ENCODE measurements at regions not wholly inside any gene's neighbourhood (a gene's known extent, or its start where the extent isn't known, plus 50 kb on each side); places are given as distances from the start of the nearest gene placed in this dataset.

DNA sequence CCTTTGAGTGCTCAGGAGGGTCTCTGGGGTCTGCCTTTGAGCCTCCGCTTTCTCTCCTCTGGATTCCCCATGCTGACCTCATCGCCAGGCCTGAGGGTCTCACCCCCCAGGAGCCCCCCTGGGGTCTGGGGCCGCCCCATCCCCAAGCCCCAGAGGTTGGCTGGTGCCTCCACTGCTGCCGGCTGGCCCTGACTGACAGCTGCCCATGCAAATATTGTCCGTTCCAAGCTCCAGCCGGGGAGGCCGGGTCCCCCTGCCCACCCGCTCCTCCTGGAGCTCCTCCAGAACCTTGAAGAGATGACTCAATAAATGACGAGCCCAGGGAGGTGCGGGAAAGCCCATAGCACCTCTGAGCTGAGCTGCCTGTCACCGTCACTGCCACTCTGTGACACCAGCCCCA lies 173.8 kb downstream of the RBFOX3 start:
- intact Hi-C loops (cut with micrococcal nuclease) (no loop called here), dilution Hi-C loops (cut with MboI; ENCODE audit: extremely low pct_ligation_motif_present, low sequenced_read_pairs) (no loop called here)
- ChIA-PET POLR2A (no interaction called here), CTCF (no interaction called here)
- FAIRE-seq (no peak), DNase-seq (ENCODE audit: low read depth, low spot score) (no peak)
- Histone ChIP-seq H3K4me2 (ENCODE audit: insufficient read depth, low read length) (no peak overlapping the region), H3K36me3 (ENCODE audit: control insufficient read depth in 2 of 2, extremely low read depth in 1 of 2, insufficient read depth in 2 of 2, low read length in 2 of 2) (no peaks in the 10 kb centered on the region), H2AFZ (ENCODE audit: low read depth, low read length) (no peak overlapping the region), H4K20me1 (replicated peaks; ENCODE audit: control insufficient read depth, extremely low read depth, insufficient read depth, low read length) (no peaks in the 10 kb centered on the region), H3K4me1 (ENCODE audit: control insufficient read depth, extremely low read depth, insufficient read depth, low read length) (no peaks in the 10 kb centered on the region), H3K9ac (replicated peaks; ENCODE audit: extremely low read depth, insufficient read depth, low read length) (no peak overlapping the region), H3K27me3 (ENCODE audit: control insufficient read depth in 2 of 2, insufficient read depth in 2 of 2, low read length in 2 of 2) (no peaks in the 10 kb centered on the region), H3K27ac (ENCODE audit: insufficient read depth, low read depth, low read length) (no peak overlapping the region), H3K4me3 (replicated peaks in 1 of 3; ENCODE audit: insufficient read depth in 1 of 3, low read depth in 1 of 3, low read length in 3 of 3) (no peak overlapping the region), H3K9me1 (replicated peaks; ENCODE audit: control insufficient read depth, extremely low read depth, insufficient read depth, low read length) (no peaks in the 10 kb centered on the region), H3K79me2 (ENCODE audit: control insufficient read depth, insufficient read depth, low read length) (no peaks in the 10 kb centered on the region), H3K9me3 (replicated peaks; ENCODE audit: control insufficient read depth, insufficient read depth, low read length) (no peaks in the 10 kb centered on the region)
- TF ChIP-seq EZH2 (IDR thresholded peaks at IDR 0.05; ENCODE audit: borderline replicate concordance, low read depth, low read length, severe bottlenecking) (no peak), POLR2A (IDR thresholded peaks at IDR 0.05; ENCODE audit: low read depth, low read length) (no peak), POLR2AphosphoS5 (IDR thresholded peaks at IDR 0.05; ENCODE audit: insufficient read depth, low read depth, low read length) (no peak), FOS (IDR thresholded peaks at IDR 0.05; ENCODE audit: borderline replicate concordance, insufficient read depth, low read length) (no peak), GATA2 (IDR thresholded peaks at IDR 0.05; ENCODE audit: insufficient read depth, insufficient read length, low read depth, low read length) (no peak), MYC (IDR thresholded peaks at IDR 0.05; ENCODE audit: low read depth, low read length) (no peak), JUN (IDR thresholded peaks at IDR 0.05; ENCODE audit: borderline replicate concordance, insufficient read depth, insufficient read length, low read depth) (no peak)
- TF ChIP-seq, protein P1, sequence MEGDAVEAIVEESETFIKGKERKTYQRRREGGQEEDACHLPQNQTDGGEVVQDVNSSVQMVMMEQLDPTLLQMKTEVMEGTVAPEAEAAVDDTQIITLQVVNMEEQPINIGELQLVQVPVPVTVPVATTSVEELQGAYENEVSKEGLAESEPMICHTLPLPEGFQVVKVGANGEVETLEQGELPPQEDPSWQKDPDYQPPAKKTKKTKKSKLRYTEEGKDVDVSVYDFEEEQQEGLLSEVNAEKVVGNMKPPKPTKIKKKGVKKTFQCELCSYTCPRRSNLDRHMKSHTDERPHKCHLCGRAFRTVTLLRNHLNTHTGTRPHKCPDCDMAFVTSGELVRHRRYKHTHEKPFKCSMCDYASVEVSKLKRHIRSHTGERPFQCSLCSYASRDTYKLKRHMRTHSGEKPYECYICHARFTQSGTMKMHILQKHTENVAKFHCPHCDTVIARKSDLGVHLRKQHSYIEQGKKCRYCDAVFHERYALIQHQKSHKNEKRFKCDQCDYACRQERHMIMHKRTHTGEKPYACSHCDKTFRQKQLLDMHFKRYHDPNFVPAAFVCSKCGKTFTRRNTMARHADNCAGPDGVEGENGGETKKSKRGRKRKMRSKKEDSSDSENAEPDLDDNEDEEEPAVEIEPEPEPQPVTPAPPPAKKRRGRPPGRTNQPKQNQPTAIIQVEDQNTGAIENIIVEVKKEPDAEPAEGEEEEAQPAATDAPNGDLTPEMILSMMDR (IDR thresholded peaks at IDR 0.05; ENCODE audit: extremely low read depth in 1 of 2, insufficient read depth in 1 of 2, low read depth in 1 of 2, low read length in 2 of 2) = no peak
- TF ChIP-seq, protein P2, sequence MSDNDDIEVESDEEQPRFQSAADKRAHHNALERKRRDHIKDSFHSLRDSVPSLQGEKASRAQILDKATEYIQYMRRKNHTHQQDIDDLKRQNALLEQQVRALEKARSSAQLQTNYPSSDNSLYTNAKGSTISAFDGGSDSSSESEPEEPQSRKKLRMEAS (IDR thresholded peaks at IDR 0.05; ENCODE audit: insufficient read depth, insufficient read length) = no peak
- BruUV-seq (replicated peaks) = no TSS peak
